HEK293 (cell line): ENCODE measurements at regions not wholly inside any gene's neighbourhood (a gene's known extent, or its start where the extent isn't known, plus 50 kb on each side); places are given as distances from the start of the nearest gene placed in this dataset.

Source experiments
- AEBP2 ChIP-seq: fragments of 450-650 bp; formaldehyde crosslinking; IDR thresholded peaks from 2 replicates; pipeline ENCODE4 v1.5.1; 2016; ENCODE audit warnings: missing biosample characterization, missing genetic modification characterization, borderline replicate concordance
- ELK4 ChIP-seq: IDR thresholded peaks from 2 replicates; pipeline ENCODE4 v1.6.1; 2011; ENCODE audit warnings: mild to moderate bottlenecking, low read depth, low read length, borderline replicate concordance
- FEZF1 ChIP-seq: fragments of 450-650 bp; formaldehyde crosslinking; IDR thresholded peaks from 2 replicates; pipeline ENCODE4 v1.5.1; 2016; ENCODE audit warnings: missing biosample characterization, missing genetic modification characterization
- HOXC10 ChIP-seq: sonication (generic); formaldehyde crosslinking; IDR thresholded peaks from 2 replicates; pipeline ENCODE4 v1.8.1; 2023; ENCODE audit warnings: mild to moderate bottlenecking, missing genetic modification reagents
- MYNN ChIP-seq: fragments of 450-650 bp; formaldehyde crosslinking; IDR thresholded peaks from 2 replicates; pipeline ENCODE4 v1.5.1; 2016; ENCODE audit warnings: missing biosample characterization, missing genetic modification characterization, borderline replicate concordance
- OVOL3 ChIP-seq: fragments of 450-650 bp; formaldehyde crosslinking; IDR thresholded peaks from 2 replicates; pipeline ENCODE4 v1.5.1; 2016; ENCODE audit warnings: missing biosample characterization, missing genetic modification characterization
- PRDM10 ChIP-seq: fragments of 450-650 bp; formaldehyde crosslinking; IDR thresholded peaks from 2 replicates; pipeline ENCODE4 v1.5.1; 2016; ENCODE audit warnings: missing biosample characterization, missing genetic modification characterization
- SETDB1 ChIP-seq: IDR thresholded peaks from one replicate; pipeline ENCODE4 v1.6.1; 2017; ENCODE audit warnings: mild to moderate bottlenecking, low read length, moderate library complexity, mixed read lengths; ENCODE audit not compliant: insufficient read length
- TCF7L2 ChIP-seq: IDR thresholded peaks from 2 replicates; pipeline ENCODE4 v1.6.1; 2011; ENCODE audit warnings: low read depth, mild to moderate bottlenecking, inconsistent platforms, low read length, moderate library complexity, borderline replicate concordance
- ZBTB20 ChIP-seq: fragments of 450-650 bp; formaldehyde crosslinking; IDR thresholded peaks from 2 replicates; pipeline ENCODE4 v1.5.1; 2016; ENCODE audit warnings: missing biosample characterization, missing genetic modification characterization
- ZNF140 ChIP-seq: fragments of 450-650 bp; formaldehyde crosslinking; IDR thresholded peaks from 2 replicates; pipeline ENCODE4 v1.5.1; 2016; ENCODE audit warnings: missing biosample characterization, missing genetic modification characterization
- ZNF184 ChIP-seq: fragments of 450-650 bp; IDR thresholded peaks from 2 replicates; pipeline ENCODE4 v1.5.1; 2018; ENCODE audit warnings: missing biosample characterization, mild to moderate bottlenecking, missing genetic modification characterization
- ZNF214 ChIP-seq: fragments of 450-650 bp; formaldehyde crosslinking; IDR thresholded peaks from 2 replicates; pipeline ENCODE4 v1.5.1; 2017; ENCODE audit warnings: missing biosample characterization, mild to moderate bottlenecking, missing genetic modification characterization, borderline replicate concordance
- ZNF221 ChIP-seq: fragments of 450-650 bp; formaldehyde crosslinking; IDR thresholded peaks from 2 replicates; pipeline ENCODE4 v1.5.1; 2017; ENCODE audit warnings: missing biosample characterization, missing genetic modification characterization, borderline replicate concordance
- ZNF26 ChIP-seq: fragments of 450-650 bp; formaldehyde crosslinking; IDR thresholded peaks from 2 replicates; pipeline ENCODE4 v1.5.1; 2016; ENCODE audit warnings: missing biosample characterization, missing genetic modification characterization
- ZNF324 ChIP-seq: fragments of 450-650 bp; formaldehyde crosslinking; IDR thresholded peaks from 2 replicates; pipeline ENCODE4 v1.5.1; 2016; ENCODE audit warnings: missing biosample characterization, missing genetic modification characterization
- ZNF514 ChIP-seq: fragments of 450-650 bp; formaldehyde crosslinking; IDR thresholded peaks from 2 replicates; pipeline ENCODE4 v1.5.1; 2016; ENCODE audit warnings: missing biosample characterization, missing genetic modification characterization
- ZNF560 ChIP-seq: fragments of 450-650 bp; formaldehyde crosslinking; IDR thresholded peaks from 2 replicates; pipeline ENCODE4 v1.5.1; 2017; ENCODE audit warnings: missing biosample characterization, missing genetic modification characterization, borderline replicate concordance
- ZNF654 ChIP-seq: fragments of 450-650 bp; formaldehyde crosslinking; IDR thresholded peaks from 2 replicates; pipeline ENCODE4 v1.5.1; 2016; ENCODE audit warnings: low read depth, missing biosample characterization, missing genetic modification characterization
- ZNF701 ChIP-seq: fragments of 450-650 bp; formaldehyde crosslinking; IDR thresholded peaks from 2 replicates; pipeline ENCODE4 v1.5.1; 2016; ENCODE audit warnings: missing biosample characterization, missing genetic modification characterization

GRCh38 chr5:81852291-81853029 lies 101.6 kb upstream of the SSBP2 start (continued):
- no peak for TF ChIP-seq ZNF26 (tag by site-specific recombination)
- TF ChIP-seq PRDM10 (tag by site-specific recombination): no peak
- TF ChIP-seq SETDB1: no peak
- TF ChIP-seq ZNF214: no peak
- TF ChIP-seq ZNF654 (tag by site-specific recombination): no peak
- TF ChIP-seq OVOL3 (tag by site-specific recombination): no peak
- no peak for TF ChIP-seq TCF7L2
- no peak for TF ChIP-seq ZNF221
- no peak for TF ChIP-seq ELK4
- TF ChIP-seq AEBP2 (tag by site-specific recombination): no peak
- no peak for TF ChIP-seq ZBTB20
- no peak for TF ChIP-seq ZNF184
- TF ChIP-seq ZNF560 (tag by site-specific recombination): no peak
- no peak for TF ChIP-seq ZNF701 (tag by site-specific recombination)
- TF ChIP-seq FEZF1 (tag by site-specific recombination): no peak
- TF ChIP-seq HOXC10 (CRISPR knock-in tag): no peak
- TF ChIP-seq MYNN (tag by site-specific recombination): no peak
- no peak for TF ChIP-seq ZNF140
- no peak for TF ChIP-seq ZNF324
- TF ChIP-seq ZNF514: no peak
